MM.1S (cell line): ENCODE measurements at regions not wholly inside any gene's neighbourhood (a gene's known extent, or its start where the extent isn't known, plus 50 kb on each side); places are given as distances from the start of the nearest gene placed in this dataset.

Source experiments
- CTCF ChIP-seq: fragments of 300-600 bp; sonication (generic); IDR thresholded peaks from 2 replicates; pipeline ENCODE4 v1.5.1; 2016; ENCODE audit warnings: antibody characterized with exemption, low read length, mixed read lengths
- EZH2 ChIP-seq: fragments of 300-600 bp; sonication (generic); optimal IDR thresholded peaks from 2 replicates; pipeline ENCODE3; 2017; ENCODE audit warnings: low read depth, mild to moderate bottlenecking, antibody characterized with exemption, low read length, mixed read lengths

GRCh38 chr6:22349051-22349450 is 52.2 kb upstream of the PRL start:
- TF ChIP-seq EZH2 (no peak), CTCF (no peak)
